ENCODE measurements at regions not wholly inside any gene's neighbourhood (a gene's known extent, or its start where the extent isn't known, plus 50 kb on each side); places are given as distances from the start of the nearest gene placed in this dataset.
"Not testable (repeated sequence)": the region's sequence is repeated elsewhere in the genome, so short reads cannot be mapped to it uniquely, and the experiment has no call there.

GRCh38 chr7:69211739-69212138 is 386.5 kb upstream of the AUTS2 start:
- H3K27me3 ChIP-seq, result no peaks in the 10 kb centered on the region
- no peaks in the 10 kb centered on the region for H3K9me3 ChIP-seq
- TF ChIP-seq, protein P1, sequence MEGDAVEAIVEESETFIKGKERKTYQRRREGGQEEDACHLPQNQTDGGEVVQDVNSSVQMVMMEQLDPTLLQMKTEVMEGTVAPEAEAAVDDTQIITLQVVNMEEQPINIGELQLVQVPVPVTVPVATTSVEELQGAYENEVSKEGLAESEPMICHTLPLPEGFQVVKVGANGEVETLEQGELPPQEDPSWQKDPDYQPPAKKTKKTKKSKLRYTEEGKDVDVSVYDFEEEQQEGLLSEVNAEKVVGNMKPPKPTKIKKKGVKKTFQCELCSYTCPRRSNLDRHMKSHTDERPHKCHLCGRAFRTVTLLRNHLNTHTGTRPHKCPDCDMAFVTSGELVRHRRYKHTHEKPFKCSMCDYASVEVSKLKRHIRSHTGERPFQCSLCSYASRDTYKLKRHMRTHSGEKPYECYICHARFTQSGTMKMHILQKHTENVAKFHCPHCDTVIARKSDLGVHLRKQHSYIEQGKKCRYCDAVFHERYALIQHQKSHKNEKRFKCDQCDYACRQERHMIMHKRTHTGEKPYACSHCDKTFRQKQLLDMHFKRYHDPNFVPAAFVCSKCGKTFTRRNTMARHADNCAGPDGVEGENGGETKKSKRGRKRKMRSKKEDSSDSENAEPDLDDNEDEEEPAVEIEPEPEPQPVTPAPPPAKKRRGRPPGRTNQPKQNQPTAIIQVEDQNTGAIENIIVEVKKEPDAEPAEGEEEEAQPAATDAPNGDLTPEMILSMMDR (IDR thresholded peaks at IDR 0.05), result no peak
- H3K4me3 ChIP-seq, result no peak overlapping the region
- intact Hi-C loops (cut with DNase I), result no loop called here
- H3K27ac ChIP-seq, result no peak overlapping the region
- DNase-seq, result no peak
- ATAC-seq, result no peak
- FAIRE-seq, result no peak
- 47 to 55% methylated on average over 6 of the region's 6 CpGs for WGBS, 2 donors
- H3K4me1 ChIP-seq, result no peaks in the 10 kb centered on the region
- no peaks in the 10 kb centered on the region for H3K36me3 ChIP-seq

- intact Hi-C loops (cut with DNase I), result no loop called here
- Histone ChIP-seq H3K9me3 (no peaks in the 10 kb centered on the region), H3K27me3 (no peaks in the 10 kb centered on the region), H3K4me3 (no peak overlapping the region), H3K4me1 (no peaks in the 10 kb centered on the region), H3K27ac (no peak overlapping the region), H3K36me3 (no peaks in the 10 kb centered on the region)
- TF ChIP-seq, protein P1 (IDR thresholded peaks at IDR 0.05), result no peak
- FAIRE-seq (no peak), DNase-seq (no peak), ATAC-seq (no peak)
- 51 to 57% methylated on average over 8 of the region's 8 CpGs for WGBS, 2 donors
Measured at GRCh38 chr7:69213878-69214277, 384.4 kb upstream of the AUTS2 start.

DNA sequence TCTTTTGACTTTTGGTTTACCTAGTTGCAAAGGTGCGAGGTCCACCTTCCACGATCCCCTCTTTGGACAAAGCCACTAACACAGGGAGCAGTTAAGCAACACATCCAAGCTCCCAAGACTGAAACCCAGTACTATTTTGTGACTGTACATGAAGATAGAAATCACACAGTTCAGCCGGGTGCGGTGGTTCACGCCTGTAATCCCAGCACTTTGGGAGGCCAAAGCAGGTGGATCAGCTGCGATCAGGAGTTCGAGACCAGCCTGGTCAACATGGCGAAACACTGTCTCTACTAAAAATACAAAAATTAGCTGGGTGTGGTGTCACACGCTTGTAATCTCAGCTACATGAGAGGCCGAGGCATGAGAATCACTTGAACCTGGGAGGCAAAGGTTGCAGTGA is 382.8 kb upstream of the AUTS2 start:
- intact Hi-C loops (cut with DNase I); ATAC-seq; H3K27ac ChIP-seq; DNase-seq; H3K27me3 ChIP-seq; H3K4me1 ChIP-seq; H3K36me3 ChIP-seq; FAIRE-seq; H3K4me3 ChIP-seq; H3K9me3 ChIP-seq: not testable (repeated sequence)
- 77 to 82% methylated on average over 10 of the region's 10 CpGs for WGBS, 2 donors

GRCh38 chr7:69217516-69218350 is 380.5 kb upstream of the AUTS2 start:
- FAIRE-seq (no peak), ATAC-seq (no peak), DNase-seq (no peak)
- H3K27ac ChIP-seq, result no peak overlapping the region
- intact Hi-C loops (cut with DNase I), result no loop called here
- H3K36me3 ChIP-seq, result no peaks in the 10 kb centered on the region
- no peaks in the 10 kb centered on the region for H3K4me1 ChIP-seq
- H3K4me3 ChIP-seq, result no peak overlapping the region
- H3K27me3 ChIP-seq, result no peaks in the 10 kb centered on the region
- no peaks in the 10 kb centered on the region for H3K9me3 ChIP-seq
- WGBS, 2 donors, result 60 to 66% methylated on average over 18 of the region's 18 CpGs
- TF ChIP-seq, protein P1 (IDR thresholded peaks at IDR 0.05), result no peak

DNA sequence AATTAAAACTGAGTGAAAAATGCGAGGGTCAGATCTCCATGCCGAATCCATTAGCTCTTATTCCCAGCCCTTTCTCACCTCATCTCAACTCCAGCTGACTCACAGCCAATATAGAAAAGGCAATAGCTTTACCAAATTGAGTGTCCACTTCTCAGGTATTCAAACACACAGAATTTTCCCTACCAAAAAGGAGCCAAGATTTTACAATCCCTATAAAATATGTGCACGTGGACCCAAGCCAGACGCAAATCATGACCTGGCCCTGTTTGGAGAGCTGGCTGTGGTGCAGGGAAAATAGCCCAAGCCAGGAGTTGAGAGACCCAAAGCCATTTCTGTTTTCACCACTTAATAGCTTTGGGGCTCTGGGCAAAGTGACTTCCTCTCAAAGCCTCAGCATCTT is 379.7 kb upstream of the AUTS2 start:
- FAIRE-seq (no peak), ATAC-seq (no peak), DNase-seq (no peak)
- no peaks in the 10 kb centered on the region for H3K4me1 ChIP-seq
- 40 to 53% methylated on average over 4 of the region's 4 CpGs for WGBS, 2 donors
- TF ChIP-seq, protein P1 (IDR thresholded peaks at IDR 0.05), result no peak
- H3K9me3 ChIP-seq, result no peaks in the 10 kb centered on the region
- H3K27me3 ChIP-seq, result no peaks in the 10 kb centered on the region
- intact Hi-C loops (cut with DNase I), result no loop called here
- H3K27ac ChIP-seq, result no peak overlapping the region
- H3K4me3 ChIP-seq, result no peak overlapping the region
- no peaks in the 10 kb centered on the region for H3K36me3 ChIP-seq

Measured in pancreas (tissue), 10 donors.